Immature natural killer cell (primary cell): ENCODE measurements at regions not wholly inside any gene's neighbourhood (a gene's known extent, or its start where the extent isn't known, plus 50 kb on each side); places are given as distances from the start of the nearest gene placed in this dataset.

ENCODE experiments used
- DNase-seq, 3 donors: peaks; one replicate each; pipeline ENCODE4 v3.0.0; 2022; ENCODE audit warnings: mixed read lengths in 1 of 3
- H3K27ac Mint-ChIP-seq, 6 donors: one replicate each; pipeline ENCODE4 v1.8.0; 2020; ENCODE audit warnings: mixed read lengths in 6 of 6, mild to moderate bottlenecking in 5 of 6, inconsistent platforms in 4 of 6, moderate library complexity in 3 of 6
- H3K27me3 Mint-ChIP-seq, 3 donors: one replicate each; pipeline ENCODE4 v1.8.0; 2020 to 2021; ENCODE audit warnings: low read depth in 3 of 3, mild to moderate bottlenecking in 3 of 3, mixed read lengths in 3 of 3, moderate library complexity in 3 of 3, inconsistent platforms in 1 of 3
- H3K36me3 Mint-ChIP-seq, 3 donors: one replicate each; pipeline ENCODE4 v1.8.0; 2020; ENCODE audit warnings: mixed read lengths in 3 of 3, inconsistent platforms in 2 of 3, mild to moderate bottlenecking in 2 of 3
- H3K4me1 Mint-ChIP-seq, 2 donors: one replicate each; pipeline ENCODE4 v1.8.0; 2020; ENCODE audit warnings: inconsistent platforms in 2 of 2, mild to moderate bottlenecking in 2 of 2, mixed read lengths in 2 of 2, moderate library complexity in 1 of 2
- H3K4me3 Mint-ChIP-seq, 5 donors: one replicate each; pipeline ENCODE4 v1.8.0; 2020; ENCODE audit warnings: mild to moderate bottlenecking in 5 of 5, mixed read lengths in 5 of 5, inconsistent platforms in 3 of 5, moderate library complexity in 3 of 5
- H3K9me3 Mint-ChIP-seq, 6 donors: one replicate each; pipeline ENCODE4 v1.8.0; 2020; ENCODE audit warnings: mild to moderate bottlenecking in 6 of 6, mixed read lengths in 6 of 6, inconsistent platforms in 4 of 6, moderate library complexity in 3 of 6

GRCh38 chr9:118829334-118829733 is 539.9 kb downstream of the BRINP1 start:
- no peak overlapping the region for H3K4me3 Mint-ChIP-seq
- H3K4me1 Mint-ChIP-seq, result no peaks in the 10 kb centered on the region
- H3K27ac Mint-ChIP-seq, result no peak overlapping the region
- DNase-seq, result no peak
- H3K36me3 Mint-ChIP-seq, result no peaks in the 10 kb centered on the region
- H3K9me3 Mint-ChIP-seq, result peaks cover 0 to 25% (median 4%) of the 10 kb centered on the region in 6 donors
- H3K27me3 Mint-ChIP-seq, result peaks cover 0 to 3% (median 2%) of the 10 kb centered on the region in 3 donors

GRCh38 chr9:118832371-118832770 is 536.9 kb downstream of the BRINP1 start:
- H3K27me3 Mint-ChIP-seq, result peaks cover 0 to 3% (median 0%) of the 10 kb centered on the region in 3 donors
- no peaks in the 10 kb centered on the region for H3K36me3 Mint-ChIP-seq
- no peak overlapping the region for H3K27ac Mint-ChIP-seq
- no peak for DNase-seq
- no peaks in the 10 kb centered on the region for H3K4me1 Mint-ChIP-seq
- no peak overlapping the region for H3K4me3 Mint-ChIP-seq
- peaks cover 0 to 14% (median 3%) of the 10 kb centered on the region in 6 donors for H3K9me3 Mint-ChIP-seq

- Mint-ChIP-seq H3K4me3 (no peak overlapping the region), H3K27me3 (no peaks in the 10 kb centered on the region), H3K4me1 (no peaks in the 10 kb centered on the region), H3K27ac (no peak overlapping the region), H3K9me3 (peaks cover 0 to 5% (median 0%) of the 10 kb centered on the region in 6 donors), H3K36me3 (no peaks in the 10 kb centered on the region)
- no peak for DNase-seq
Observed at GRCh38 chr9:118836891-118837290, 532.3 kb downstream of the BRINP1 start.

GRCh38 chr9:118871531-118871930 is 497.7 kb downstream of the BRINP1 start:
- no peaks in the 10 kb centered on the region for H3K4me1 Mint-ChIP-seq
- H3K9me3 Mint-ChIP-seq, result peaks cover 0 to 22% (median 8%) of the 10 kb centered on the region in 6 donors
- H3K36me3 Mint-ChIP-seq, result no peaks in the 10 kb centered on the region
- H3K4me3 Mint-ChIP-seq, result no peak overlapping the region
- H3K27me3 Mint-ChIP-seq, result peaks cover 0 to 2% (median 0%) of the 10 kb centered on the region in 3 donors
- no peak overlapping the region for H3K27ac Mint-ChIP-seq
- DNase-seq, result no peak

GRCh38 chr9:118882684-118883083 is 486.6 kb downstream of the BRINP1 start:
- Mint-ChIP-seq H3K27ac (no peak overlapping the region), H3K9me3 (peaks cover 4 to 23% (median 7%) of the 10 kb centered on the region in 6 donors), H3K4me3 (no peak overlapping the region), H3K27me3 (no peaks in the 10 kb centered on the region), H3K4me1 (no peaks in the 10 kb centered on the region), H3K36me3 (no peaks in the 10 kb centered on the region)
- no peak for DNase-seq

- no peak overlapping the region for H3K27ac Mint-ChIP-seq
- no peak for DNase-seq
- H3K4me3 Mint-ChIP-seq, result no peak overlapping the region
- H3K36me3 Mint-ChIP-seq, result no peaks in the 10 kb centered on the region
- H3K4me1 Mint-ChIP-seq, result no peaks in the 10 kb centered on the region
- no peaks in the 10 kb centered on the region for H3K27me3 Mint-ChIP-seq
- peaks cover 2 to 23% (median 7%) of the 10 kb centered on the region in 6 donors for H3K9me3 Mint-ChIP-seq
Observed at GRCh38 chr9:118883411-118883810, 485.8 kb downstream of the BRINP1 start.

GRCh38 chr9:118891213-118891612 is 478.0 kb downstream of the BRINP1 start:
- peaks cover 0 to 2% (median 0%) of the 10 kb centered on the region in 3 donors for H3K36me3 Mint-ChIP-seq
- H3K4me1 Mint-ChIP-seq, result no peaks in the 10 kb centered on the region
- H3K4me3 Mint-ChIP-seq, result no peak overlapping the region
- DNase-seq, result no peak
- H3K27me3 Mint-ChIP-seq, result peaks cover 0 to 5% (median 2%) of the 10 kb centered on the region in 3 donors
- peaks cover 0 to 25% (median 6%) of the 10 kb centered on the region in 6 donors for H3K9me3 Mint-ChIP-seq
- no peak overlapping the region for H3K27ac Mint-ChIP-seq

- DNase-seq, result no peak
- H3K9me3 Mint-ChIP-seq, result peaks cover 3 to 29% (median 5%) of the 10 kb centered on the region in 6 donors
- H3K27me3 Mint-ChIP-seq, result peaks cover 0 to 8% (median 2%) of the 10 kb centered on the region in 3 donors
- H3K36me3 Mint-ChIP-seq, result peaks cover 0 to 4% (median 0%) of the 10 kb centered on the region in 3 donors
- H3K4me1 Mint-ChIP-seq, result no peaks in the 10 kb centered on the region
- no peak overlapping the region for H3K4me3 Mint-ChIP-seq
- peak overlapping the region in 2 of 6 donors; percentile 24 to 55 for H3K27ac Mint-ChIP-seq
Observed at GRCh38 chr9:118896324-118897000, 472.8 kb downstream of the BRINP1 start.

GRCh38 chr9:118918180-118918579 is 451.1 kb downstream of the BRINP1 start:
- Mint-ChIP-seq H3K9me3 (peaks cover 8 to 23% (median 11%) of the 10 kb centered on the region in 6 donors), H3K27ac (no peak overlapping the region), H3K4me3 (no peak overlapping the region), H3K27me3 (peaks cover 0 to 5% (median 2%) of the 10 kb centered on the region in 3 donors), H3K4me1 (no peaks in the 10 kb centered on the region), H3K36me3 (no peaks in the 10 kb centered on the region)
- no peak for DNase-seq

GRCh38 chr9:118928722-118929121 is 440.5 kb downstream of the BRINP1 start:
- Mint-ChIP-seq H3K27me3 (peaks cover 0 to 1% (median 0%) of the 10 kb centered on the region in 3 donors), H3K9me3 (peaks cover 0 to 9% (median 0%) of the 10 kb centered on the region in 6 donors), H3K4me1 (no peaks in the 10 kb centered on the region), H3K27ac (no peak overlapping the region), H3K36me3 (no peaks in the 10 kb centered on the region), H3K4me3 (no peak overlapping the region)
- no peak for DNase-seq

- Mint-ChIP-seq H3K27me3 (peaks cover 0 to 3% (median 0%) of the 10 kb centered on the region in 3 donors), H3K9me3 (peaks cover 0 to 6% (median 2%) of the 10 kb centered on the region in 6 donors), H3K27ac (no peak overlapping the region), H3K4me1 (no peaks in the 10 kb centered on the region), H3K36me3 (no peaks in the 10 kb centered on the region), H3K4me3 (no peak overlapping the region)
- DNase-seq, result no peak
Observed at GRCh38 chr9:118929287-118929686, 439.9 kb downstream of the BRINP1 start.

- Mint-ChIP-seq H3K9me3 (peaks cover 0 to 8% (median under 1%) of the 10 kb centered on the region in 6 donors), H3K27me3 (peaks cover 0 to 2% (median 0%) of the 10 kb centered on the region in 3 donors), H3K4me3 (no peak overlapping the region), H3K27ac (no peak overlapping the region), H3K4me1 (no peaks in the 10 kb centered on the region), H3K36me3 (no peaks in the 10 kb centered on the region)
- no peak for DNase-seq
Observed at GRCh38 chr9:118931941-118932340, 437.3 kb downstream of the BRINP1 start.

GRCh38 chr9:118938581-118938980 is 430.7 kb downstream of the BRINP1 start:
- H3K4me3 Mint-ChIP-seq, result no peak overlapping the region

GRCh38 chr9:118940473-118940872 is 428.8 kb downstream of the BRINP1 start:
- no peak overlapping the region for H3K4me3 Mint-ChIP-seq
- no peaks in the 10 kb centered on the region for H3K4me1 Mint-ChIP-seq
- DNase-seq, result no peak
- H3K27me3 Mint-ChIP-seq, result no peaks in the 10 kb centered on the region
- H3K36me3 Mint-ChIP-seq, result no peaks in the 10 kb centered on the region
- peaks cover 3 to 17% (median 7%) of the 10 kb centered on the region in 6 donors for H3K9me3 Mint-ChIP-seq
- no peak overlapping the region for H3K27ac Mint-ChIP-seq

More at GRCh38 chr9:118938581-118938980, 430.7 kb downstream of the BRINP1 start:
- DNase-seq, result no peak
- no peaks in the 10 kb centered on the region for H3K36me3 Mint-ChIP-seq
- peaks cover 0 to 2% (median 0%) of the 10 kb centered on the region in 3 donors for H3K27me3 Mint-ChIP-seq
- no peak overlapping the region for H3K27ac Mint-ChIP-seq
- H3K9me3 Mint-ChIP-seq, result peaks cover 0 to 17% (median 9%) of the 10 kb centered on the region in 6 donors
- H3K4me1 Mint-ChIP-seq, result no peaks in the 10 kb centered on the region
